Ishikawa (cell line): ENCODE measurements at regions not wholly inside any gene's neighbourhood (a gene's known extent, or its start where the extent isn't known, plus 50 kb on each side); places are given as distances from the start of the nearest gene placed in this dataset.

Source experiments
- RAD21 ChIP-seq: IDR thresholded peaks from 2 replicates; pipeline ENCODE4 v1.6.1; 2012; ENCODE audit warnings: low read depth
- TAF1 ChIP-seq: IDR thresholded peaks from 2 replicates; pipeline ENCODE4 v1.6.1; 2012; ENCODE audit warnings: low read depth, mild to moderate bottlenecking
- ZBTB7A ChIP-seq: IDR thresholded peaks from 2 replicates; pipeline ENCODE4 v1.6.1; 2012; ENCODE audit warnings: low read depth
- TF ChIP-seq, protein P1 (sequence below): IDR thresholded peaks from 2 replicates; pipeline ENCODE4 v1.6.1; 2012; ENCODE audit warnings: low read depth, mild to moderate bottlenecking
- TF ChIP-seq, protein P2 (sequence below): IDR thresholded peaks from 2 replicates; pipeline ENCODE4 v1.6.1; 2012
- TF ChIP-seq, protein P3 (sequence below): IDR thresholded peaks from 2 replicates; pipeline ENCODE4 v1.6.1; 2012

DNA sequence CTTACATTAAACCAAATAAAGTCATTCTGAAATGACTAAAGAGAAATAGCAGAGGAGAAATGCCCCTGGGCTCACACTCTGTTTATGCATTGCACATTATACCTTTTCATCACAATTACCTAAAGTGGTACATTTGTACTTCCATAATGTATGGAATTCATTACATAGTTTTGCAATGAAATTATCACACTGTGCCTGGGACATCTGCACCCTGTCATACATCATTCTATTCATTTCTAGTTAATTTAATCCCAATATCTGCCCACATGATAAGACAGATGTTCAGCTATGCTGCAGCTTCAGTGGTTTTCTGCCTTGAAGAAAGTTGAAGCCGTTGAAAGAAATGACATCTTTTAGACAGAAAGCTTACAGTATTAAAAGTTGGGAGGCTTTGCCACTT is 580.0 kb downstream of the SOX6 start:
- TF ChIP-seq TAF1: no peak
- TF ChIP-seq, protein P1, sequence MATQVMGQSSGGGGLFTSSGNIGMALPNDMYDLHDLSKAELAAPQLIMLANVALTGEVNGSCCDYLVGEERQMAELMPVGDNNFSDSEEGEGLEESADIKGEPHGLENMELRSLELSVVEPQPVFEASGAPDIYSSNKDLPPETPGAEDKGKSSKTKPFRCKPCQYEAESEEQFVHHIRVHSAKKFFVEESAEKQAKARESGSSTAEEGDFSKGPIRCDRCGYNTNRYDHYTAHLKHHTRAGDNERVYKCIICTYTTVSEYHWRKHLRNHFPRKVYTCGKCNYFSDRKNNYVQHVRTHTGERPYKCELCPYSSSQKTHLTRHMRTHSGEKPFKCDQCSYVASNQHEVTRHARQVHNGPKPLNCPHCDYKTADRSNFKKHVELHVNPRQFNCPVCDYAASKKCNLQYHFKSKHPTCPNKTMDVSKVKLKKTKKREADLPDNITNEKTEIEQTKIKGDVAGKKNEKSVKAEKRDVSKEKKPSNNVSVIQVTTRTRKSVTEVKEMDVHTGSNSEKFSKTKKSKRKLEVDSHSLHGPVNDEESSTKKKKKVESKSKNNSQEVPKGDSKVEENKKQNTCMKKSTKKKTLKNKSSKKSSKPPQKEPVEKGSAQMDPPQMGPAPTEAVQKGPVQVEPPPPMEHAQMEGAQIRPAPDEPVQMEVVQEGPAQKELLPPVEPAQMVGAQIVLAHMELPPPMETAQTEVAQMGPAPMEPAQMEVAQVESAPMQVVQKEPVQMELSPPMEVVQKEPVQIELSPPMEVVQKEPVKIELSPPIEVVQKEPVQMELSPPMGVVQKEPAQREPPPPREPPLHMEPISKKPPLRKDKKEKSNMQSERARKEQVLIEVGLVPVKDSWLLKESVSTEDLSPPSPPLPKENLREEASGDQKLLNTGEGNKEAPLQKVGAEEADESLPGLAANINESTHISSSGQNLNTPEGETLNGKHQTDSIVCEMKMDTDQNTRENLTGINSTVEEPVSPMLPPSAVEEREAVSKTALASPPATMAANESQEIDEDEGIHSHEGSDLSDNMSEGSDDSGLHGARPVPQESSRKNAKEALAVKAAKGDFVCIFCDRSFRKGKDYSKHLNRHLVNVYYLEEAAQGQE: no peak
- TF ChIP-seq RAD21: no peak
- TF ChIP-seq, protein P2, sequence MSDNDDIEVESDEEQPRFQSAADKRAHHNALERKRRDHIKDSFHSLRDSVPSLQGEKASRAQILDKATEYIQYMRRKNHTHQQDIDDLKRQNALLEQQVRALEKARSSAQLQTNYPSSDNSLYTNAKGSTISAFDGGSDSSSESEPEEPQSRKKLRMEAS: no peak
- TF ChIP-seq, protein P3, sequence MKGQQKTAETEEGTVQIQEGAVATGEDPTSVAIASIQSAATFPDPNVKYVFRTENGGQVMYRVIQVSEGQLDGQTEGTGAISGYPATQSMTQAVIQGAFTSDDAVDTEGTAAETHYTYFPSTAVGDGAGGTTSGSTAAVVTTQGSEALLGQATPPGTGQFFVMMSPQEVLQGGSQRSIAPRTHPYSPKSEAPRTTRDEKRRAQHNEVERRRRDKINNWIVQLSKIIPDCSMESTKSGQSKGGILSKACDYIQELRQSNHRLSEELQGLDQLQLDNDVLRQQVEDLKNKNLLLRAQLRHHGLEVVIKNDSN: no peak
- TF ChIP-seq ZBTB7A: no peak
